ENCODE measurements at regions not wholly inside any gene's neighbourhood (a gene's known extent, or its start where the extent isn't known, plus 50 kb on each side); places are given as distances from the start of the nearest gene placed in this dataset.

GRCh38 chr2:103284750-103285149 is 522.9 kb downstream of the TMEM182 start:
- no peak for FAIRE-seq
- dilution Hi-C loops (cut with MboI; ENCODE audit: extremely low pct_ligation_motif_present, low sequenced_read_pairs) = no loop called here
- CTCF ChIA-PET = no interaction called here

More at GRCh38 chr2:103284750-103285149, 522.9 kb downstream of the TMEM182 start:
- no peaks in the 10 kb centered on the region for H3K9me1 ChIP-seq (replicated peaks; ENCODE audit: control insufficient read depth, extremely low read depth, insufficient read depth, low read length)
- POLR2A ChIA-PET = no interaction called here
- intact Hi-C loops (cut with micrococcal nuclease) = no loop called here
- no peak overlapping the region for H3K27ac ChIP-seq (ENCODE audit: insufficient read depth, low read depth, low read length)
- H3K9ac ChIP-seq (replicated peaks; ENCODE audit: extremely low read depth, insufficient read depth, low read length) = no peak overlapping the region
- H3K4me1 ChIP-seq (ENCODE audit: control insufficient read depth, extremely low read depth, insufficient read depth, low read length) = no peaks in the 10 kb centered on the region
- no peaks in the 10 kb centered on the region for H4K20me1 ChIP-seq (replicated peaks; ENCODE audit: control insufficient read depth, extremely low read depth, insufficient read depth, low read length)
- no peak overlapping the region for H3K4me3 ChIP-seq (replicated peaks in 1 of 3; ENCODE audit: insufficient read depth in 1 of 3, low read depth in 1 of 3, low read length in 3 of 3)
- no peaks in the 10 kb centered on the region for H3K27me3 ChIP-seq (ENCODE audit: control insufficient read depth in 2 of 2, insufficient read depth in 2 of 2, low read length in 2 of 2)
- no peaks in the 10 kb centered on the region for H3K36me3 ChIP-seq (ENCODE audit: control insufficient read depth in 2 of 2, extremely low read depth in 1 of 2, insufficient read depth in 2 of 2, low read length in 2 of 2)
- peaks cover 2% of the 10 kb centered on the region for H3K9me3 ChIP-seq (replicated peaks; ENCODE audit: control insufficient read depth, insufficient read depth, low read length)
- TF ChIP-seq EZH2 (IDR thresholded peaks at IDR 0.05; ENCODE audit: borderline replicate concordance, low read depth, low read length, severe bottlenecking) = no peak
- no peak for TF ChIP-seq JUN (IDR thresholded peaks at IDR 0.05; ENCODE audit: borderline replicate concordance, insufficient read depth, insufficient read length, low read depth)
- TF ChIP-seq FOS (IDR thresholded peaks at IDR 0.05; ENCODE audit: borderline replicate concordance, insufficient read depth, low read length) = no peak
- no peak for TF ChIP-seq POLR2AphosphoS5 (IDR thresholded peaks at IDR 0.05; ENCODE audit: insufficient read depth, low read depth, low read length)
- TF ChIP-seq MYC (IDR thresholded peaks at IDR 0.05; ENCODE audit: low read depth, low read length) = no peak
- TF ChIP-seq GATA2 (IDR thresholded peaks at IDR 0.05; ENCODE audit: insufficient read depth, insufficient read length, low read depth, low read length) = no peak
- no peak for TF ChIP-seq MAX (IDR thresholded peaks at IDR 0.05; ENCODE audit: insufficient read depth, insufficient read length)
- no peak for TF ChIP-seq CTCF (IDR thresholded peaks at IDR 0.05; ENCODE audit: extremely low read depth in 1 of 2, insufficient read depth in 1 of 2, low read depth in 1 of 2, low read length in 2 of 2)
- no peak for TF ChIP-seq POLR2A (IDR thresholded peaks at IDR 0.05; ENCODE audit: low read depth, low read length)
- no TSS peak for BruUV-seq (replicated peaks)
- H3K4me2 ChIP-seq (ENCODE audit: insufficient read depth, low read length) = no peak overlapping the region
- no peak overlapping the region for H2AFZ ChIP-seq (ENCODE audit: low read depth, low read length)
- no peak for DNase-seq (ENCODE audit: low read depth, low spot score)
- no peaks in the 10 kb centered on the region for H3K79me2 ChIP-seq (ENCODE audit: control insufficient read depth, insufficient read depth, low read length)

Measured in endothelial cell of umbilical vein (primary cell).